Fibroblast of skin of back (primary cell): ENCODE measurements at regions not wholly inside any gene's neighbourhood (a gene's known extent, or its start where the extent isn't known, plus 50 kb on each side); places are given as distances from the start of the nearest gene placed in this dataset.
A peak's percentile ranks its signal among the peaks of the same experiment; 100 is the strongest.
"Not testable (repeated sequence)": the region's sequence is repeated elsewhere in the genome, so short reads cannot be mapped to it uniquely, and the experiment has no call there.

ENCODE experiments used
- DNase-seq: peaks from one replicate; pipeline ENCODE4 v3.0.0-alpha.2; 2013

DNA sequence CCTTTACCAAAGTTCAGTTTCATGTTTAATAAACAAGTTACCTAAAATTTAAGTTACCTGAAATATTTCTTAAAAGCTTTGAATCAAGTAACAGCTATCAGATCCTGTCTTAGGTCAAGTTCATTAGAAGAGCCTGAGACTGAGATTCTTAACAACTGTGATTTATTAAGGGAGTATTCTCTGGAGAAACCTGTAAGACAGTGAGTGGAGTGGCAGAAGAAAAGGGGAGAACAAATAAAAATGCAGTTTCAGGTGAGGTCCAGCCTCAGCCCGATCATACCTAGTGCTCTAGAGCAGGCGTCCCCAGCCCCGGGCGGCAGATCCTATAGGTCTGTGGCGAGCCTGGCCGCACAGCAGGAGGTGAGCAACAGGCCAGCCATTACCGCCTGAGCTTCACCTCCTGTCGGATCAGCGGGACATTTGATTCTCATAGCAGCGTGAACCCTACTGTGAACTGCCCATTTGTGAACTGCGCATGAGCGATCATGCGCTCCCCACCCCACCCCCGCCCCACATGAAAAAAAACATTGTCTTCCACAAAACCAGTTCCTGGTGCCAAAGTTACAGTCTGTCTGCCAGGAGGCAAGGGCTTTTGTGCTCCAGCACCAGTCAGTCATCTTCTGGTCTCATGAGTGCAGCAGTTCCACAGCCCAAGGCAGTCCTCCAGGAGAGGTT is 59.2 kb upstream of the ADGRB3 start:
- DNase-seq: peak; percentile 12

- no peak for DNase-seq
Observed at GRCh38 chr6:68572975-68573374, 62.1 kb upstream of the ADGRB3 start.

- peak; percentile 13 for DNase-seq
Observed at GRCh38 chr6:68572525-68572924, 62.6 kb upstream of the ADGRB3 start.

DNA sequence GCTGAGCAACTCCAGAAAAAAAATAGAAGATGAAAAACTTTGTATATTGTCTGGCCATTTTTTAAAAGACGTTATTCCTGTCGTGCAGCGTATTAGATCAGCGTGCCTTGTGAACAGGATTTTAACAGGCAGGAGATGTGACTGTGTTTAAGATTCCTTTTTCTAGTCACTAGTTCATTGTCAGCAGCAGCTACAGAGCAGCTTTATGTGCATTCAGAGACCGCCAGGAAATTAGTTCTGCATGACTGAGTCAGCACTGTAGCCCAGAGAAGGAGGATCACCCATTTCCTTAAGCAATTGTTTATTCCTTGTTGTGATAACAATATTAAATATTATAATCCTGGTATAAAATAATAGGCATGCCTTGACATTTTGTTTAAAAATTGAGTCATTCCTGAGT is 75.4 kb upstream of the ADGRB3 start:
- peak; percentile 22 for DNase-seq

- peak; percentile 6 for DNase-seq
Observed at GRCh38 chr6:68559070-68559469, 76.0 kb upstream of the ADGRB3 start.

- DNase-seq: no peak
Observed at GRCh38 chr6:68546620-68547019, 88.5 kb upstream of the ADGRB3 start.

GRCh38 chr6:68544450-68544849 is 90.6 kb upstream of the ADGRB3 start:
- no peak for DNase-seq

GRCh38 chr6:68533339-68533795 is 101.7 kb upstream of the ADGRB3 start:
- no peak for DNase-seq

DNA sequence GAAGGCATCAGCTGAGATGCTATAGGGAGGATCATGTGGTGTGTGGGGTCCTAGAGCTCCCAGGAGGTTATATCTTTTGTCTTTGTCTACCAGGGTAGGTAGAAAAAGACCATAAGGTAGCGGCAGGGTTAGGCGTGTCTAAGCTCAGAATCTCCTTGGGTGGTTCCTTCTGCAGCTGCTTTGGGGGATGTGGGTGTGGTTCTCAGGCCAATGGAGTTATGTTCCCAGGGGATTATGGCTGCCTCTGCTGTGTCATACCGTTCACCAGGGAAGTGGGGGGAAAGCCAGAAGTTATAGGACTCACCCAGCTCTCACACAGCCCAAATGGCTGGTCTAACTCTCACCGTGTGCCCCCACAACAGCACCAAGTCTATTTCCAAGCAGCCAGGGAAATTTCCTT is 107.4 kb upstream of the ADGRB3 start:
- DNase-seq: no peak

GRCh38 chr6:68506911-68507310 is 128.2 kb upstream of the ADGRB3 start:
- peak; percentile 1 for DNase-seq

DNA sequence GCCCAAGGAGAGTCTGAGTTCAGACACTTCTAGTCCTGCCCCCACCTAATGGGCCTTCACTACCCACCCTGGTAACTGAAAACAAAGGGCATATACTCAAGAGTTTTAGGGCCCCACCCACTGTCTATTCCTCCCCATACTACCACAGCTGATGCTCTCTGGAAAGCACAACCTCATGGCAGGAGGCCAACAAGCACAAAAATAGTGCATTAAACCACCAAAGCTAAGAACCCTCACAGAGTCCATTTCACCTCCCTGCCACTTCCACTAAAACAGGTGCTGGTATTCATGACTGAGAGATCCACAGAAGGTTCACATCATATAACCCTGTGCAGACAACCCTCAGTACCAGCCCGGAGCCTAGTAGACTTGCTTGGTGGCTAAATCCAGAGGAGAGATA is 132.1 kb upstream of the ADGRB3 start:
- no peak for DNase-seq

DNA sequence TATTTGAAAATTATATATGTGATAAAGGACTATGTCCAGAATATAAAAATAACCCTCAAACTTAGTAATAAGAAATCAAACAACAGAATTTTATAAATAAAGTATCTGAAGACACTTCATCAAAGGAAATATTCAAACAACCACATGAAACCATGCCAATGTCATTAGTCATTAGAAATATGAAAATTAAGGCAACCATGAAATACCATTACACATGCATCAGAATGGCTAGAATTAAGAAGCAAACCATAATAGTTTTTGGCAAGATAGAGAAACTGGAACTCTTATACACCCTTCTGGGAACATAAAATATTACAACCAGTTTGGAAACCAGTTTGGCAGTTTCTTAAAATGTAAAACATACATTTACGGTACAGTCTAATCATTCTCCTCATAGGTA is 137.2 kb upstream of the ADGRB3 start:
- DNase-seq: peak; percentile 82

DNA sequence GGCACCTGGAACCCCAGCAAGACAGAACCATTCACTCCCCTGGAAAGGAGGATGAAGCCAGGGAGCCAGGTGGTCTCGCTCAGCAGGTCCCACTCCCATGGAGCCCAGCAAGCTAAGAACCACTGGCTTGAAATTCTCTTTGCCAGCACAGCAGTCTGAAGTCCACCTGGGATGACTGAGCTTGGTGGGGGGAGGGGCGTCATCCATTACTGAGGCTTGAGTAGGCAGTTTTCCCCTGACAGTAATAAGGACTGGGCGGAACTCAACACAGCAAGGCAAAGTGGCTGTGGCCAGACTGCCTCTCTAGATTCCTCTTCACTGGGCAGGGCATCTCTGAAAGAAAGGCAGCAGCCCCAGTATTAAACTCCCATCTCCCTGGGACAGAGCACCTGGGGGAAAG is 140.2 kb upstream of the ADGRB3 start:
- not testable (repeated sequence) for DNase-seq

DNA sequence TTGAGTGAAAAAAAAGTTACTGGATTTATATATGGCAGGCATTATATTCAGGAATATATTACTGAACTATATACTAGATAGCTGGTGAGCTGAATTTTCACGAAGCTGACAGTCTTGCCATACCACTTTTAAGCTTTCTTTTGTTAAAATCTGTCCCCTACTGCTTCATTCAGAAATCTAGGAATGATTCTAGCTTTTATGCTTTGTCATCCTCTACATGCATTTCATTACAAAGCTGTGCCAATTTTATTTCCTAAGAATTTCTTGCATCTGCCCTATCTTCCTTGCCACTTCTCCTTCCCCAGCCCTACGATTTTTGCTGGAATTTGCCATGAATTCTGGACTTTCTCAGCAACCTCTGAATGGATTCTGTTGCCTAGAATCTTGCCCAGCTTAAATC is 158.5 kb upstream of the ADGRB3 start:
- no peak for DNase-seq

DNA sequence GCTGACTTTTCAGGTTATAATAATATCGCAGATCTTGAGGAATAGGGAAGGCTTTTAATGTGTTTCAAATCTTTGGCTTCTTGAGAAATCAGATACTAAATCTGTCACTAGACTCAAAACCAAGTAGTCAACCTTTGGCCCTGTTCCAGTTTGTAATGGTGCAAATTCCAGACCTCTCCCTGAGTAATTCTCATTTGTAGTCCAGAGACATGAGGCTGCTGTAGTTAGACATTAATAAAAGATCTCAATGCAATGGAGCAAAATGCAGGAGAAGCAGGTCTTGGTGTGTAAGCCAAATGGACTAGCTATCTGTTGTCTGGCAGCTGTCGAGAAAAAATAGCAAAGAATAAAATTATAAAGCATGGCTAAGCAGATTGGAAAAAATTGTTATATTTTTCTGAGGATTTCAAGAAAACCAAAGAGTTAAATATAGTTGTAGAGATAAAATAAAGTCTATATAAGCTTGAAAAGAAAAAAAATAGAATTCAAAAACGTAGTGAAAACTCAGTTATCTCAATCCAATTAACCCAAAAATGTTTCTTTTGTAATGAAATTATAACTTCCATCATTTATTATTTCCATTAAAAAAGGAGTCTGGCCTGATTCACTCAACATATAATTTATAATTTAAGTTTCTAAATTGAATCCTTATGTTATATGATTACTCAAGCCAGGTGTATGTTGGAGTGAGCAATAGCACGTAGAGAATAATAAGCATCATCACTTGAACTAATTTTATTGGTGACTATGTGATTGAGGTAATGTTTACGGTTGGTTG is 161.5 kb upstream of the ADGRB3 start:
- DNase-seq: peak; percentile 38

DNA sequence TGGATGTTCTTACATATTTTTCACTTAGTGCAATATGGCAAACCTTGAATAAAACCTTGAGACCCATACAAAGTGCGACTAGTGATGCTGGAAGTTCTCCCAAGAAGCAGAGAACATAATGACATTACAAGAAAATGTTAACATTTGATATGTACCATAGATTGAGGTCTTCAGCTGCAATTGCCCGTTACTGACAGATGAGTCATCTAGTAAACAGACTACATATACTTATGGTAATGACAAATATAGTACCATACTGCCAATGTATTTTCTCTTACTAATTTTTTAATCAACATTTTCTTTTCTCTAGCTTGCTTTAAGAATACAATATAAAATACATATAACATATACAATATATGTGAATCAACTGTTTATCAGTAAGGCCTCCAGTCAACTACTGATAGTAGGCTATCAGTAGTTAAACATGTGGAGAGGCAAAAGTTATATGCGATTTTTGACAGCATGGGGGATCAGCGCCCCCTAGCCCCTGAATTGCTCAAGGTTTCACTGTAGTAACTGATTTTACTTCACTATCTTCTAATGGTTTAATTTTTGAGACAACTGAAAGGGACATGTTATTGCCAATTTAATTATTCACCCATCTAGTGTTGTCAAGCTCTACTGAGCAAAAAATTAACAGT is 166.7 kb upstream of the ADGRB3 start:
- peak; percentile 2 for DNase-seq

- no peak for DNase-seq
Observed at GRCh38 chr6:68458447-68458846, 176.6 kb upstream of the ADGRB3 start.

DNA sequence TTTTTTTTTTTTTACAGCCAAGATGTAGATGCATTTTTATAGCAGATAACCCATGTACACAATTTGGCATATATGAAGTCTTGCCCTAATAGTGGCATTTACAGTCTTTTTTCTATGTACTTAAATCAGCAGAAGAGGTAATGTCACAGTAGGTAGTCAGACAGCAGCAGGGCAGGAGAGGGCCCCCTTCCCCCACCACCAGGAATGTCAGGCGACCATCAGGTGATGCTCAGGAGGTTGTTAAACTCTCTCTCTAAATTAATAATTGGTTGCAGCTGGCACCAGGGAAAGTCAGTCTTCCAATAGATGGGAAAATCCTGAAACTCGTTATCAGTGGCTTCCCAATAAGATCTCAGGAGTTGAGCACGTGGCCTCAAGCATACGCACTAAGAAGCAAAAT is 188.0 kb upstream of the ADGRB3 start:
- DNase-seq: no peak

GRCh38 chr6:68445926-68446325 is 189.2 kb upstream of the ADGRB3 start:
- DNase-seq: no peak

DNA sequence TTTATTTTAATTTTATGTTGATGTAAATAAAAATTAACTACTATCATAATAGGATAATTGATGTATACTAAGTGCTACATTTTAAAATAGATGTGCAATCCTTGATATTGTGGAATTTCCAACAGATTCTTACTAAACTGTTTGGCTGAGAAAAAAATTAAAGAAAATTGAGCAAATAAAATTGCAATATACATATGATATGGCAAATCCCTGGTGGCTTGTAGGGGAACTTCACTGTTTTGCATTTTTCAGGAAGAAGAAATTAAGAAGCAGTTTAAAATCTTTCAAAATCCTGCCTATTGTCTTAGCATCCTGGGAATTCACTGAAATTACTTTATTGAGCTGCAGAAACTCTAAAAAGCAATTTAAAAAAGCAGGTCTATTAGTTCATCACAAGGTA is 191.4 kb upstream of the ADGRB3 start:
- no peak for DNase-seq

GRCh38 chr6:68427630-68428029 is 207.5 kb upstream of the ADGRB3 start:
- peak; percentile 77 for DNase-seq

DNA sequence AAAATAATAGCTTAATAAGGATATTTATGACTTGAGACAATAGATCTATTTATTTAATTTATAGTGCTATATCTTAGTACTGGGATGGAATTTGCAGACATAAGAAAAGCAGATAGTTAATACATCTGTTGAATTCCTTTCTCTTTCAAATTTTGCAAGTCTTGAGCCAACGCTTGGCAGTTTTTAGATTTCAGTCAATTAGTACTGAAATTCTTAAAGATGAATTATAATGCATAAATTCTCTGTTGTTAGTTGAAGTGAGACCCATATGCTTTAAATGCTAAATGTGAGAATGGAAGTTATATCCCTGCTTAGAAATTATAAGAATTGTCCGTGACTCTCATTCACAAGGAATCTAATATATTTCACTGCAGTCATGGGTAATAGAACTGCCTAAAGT is 225.1 kb upstream of the ADGRB3 start:
- no peak for DNase-seq

- DNase-seq: no peak
Observed at GRCh38 chr6:68400396-68400795, 234.7 kb upstream of the ADGRB3 start.

- no peak for DNase-seq
Observed at GRCh38 chr6:68391953-68392352, 243.1 kb upstream of the ADGRB3 start.
